HG03025 (cell line): ENCODE measurements at regions not wholly inside any gene's neighbourhood (a gene's known extent, or its start where the extent isn't known, plus 50 kb on each side); places are given as distances from the start of the nearest gene placed in this dataset.
"Not testable (repeated sequence)": the region's sequence is repeated elsewhere in the genome, so short reads cannot be mapped to it uniquely, and the experiment has no call there.

ENCODE experiments used
- ATAC-seq: cut with Tn5 transposase; IDR thresholded peaks from one replicate; pipeline ENCODE4 v1.9.1; 2021; ENCODE audit warnings: mild to moderate bottlenecking, moderate library complexity; ENCODE audit not compliant: unreplicated experiment, low FRiP score

DNA sequence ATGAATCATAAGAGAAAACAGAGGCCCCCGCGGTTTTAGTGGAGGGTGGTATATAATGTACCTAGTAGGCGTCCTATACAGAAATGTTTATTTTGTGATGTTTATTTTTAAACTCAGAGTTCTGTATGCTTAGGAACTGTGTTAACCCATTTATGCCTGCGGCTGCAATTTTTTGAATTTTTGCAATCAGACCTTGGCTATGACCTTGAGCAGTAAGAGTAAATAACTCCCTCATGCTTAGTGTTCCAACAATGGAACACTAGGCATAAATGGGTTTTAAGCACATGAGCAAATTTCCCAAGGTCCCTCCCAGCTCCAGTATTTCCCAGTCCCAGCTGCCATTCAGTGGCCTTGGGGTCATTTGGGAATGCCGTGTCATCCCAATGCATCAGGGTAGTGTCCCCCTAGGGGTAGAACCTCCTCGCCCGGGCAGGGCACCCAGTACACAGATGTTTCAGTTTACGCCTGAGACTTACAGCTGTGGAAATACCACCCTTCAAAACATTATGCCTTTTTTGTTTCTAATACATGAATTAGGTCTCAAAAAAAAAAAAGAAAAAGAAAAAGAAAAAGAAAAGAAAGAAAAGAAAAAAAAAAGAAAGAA, 605.8 kb upstream of the CDH11 start:
- ATAC-seq: no peak

DNA sequence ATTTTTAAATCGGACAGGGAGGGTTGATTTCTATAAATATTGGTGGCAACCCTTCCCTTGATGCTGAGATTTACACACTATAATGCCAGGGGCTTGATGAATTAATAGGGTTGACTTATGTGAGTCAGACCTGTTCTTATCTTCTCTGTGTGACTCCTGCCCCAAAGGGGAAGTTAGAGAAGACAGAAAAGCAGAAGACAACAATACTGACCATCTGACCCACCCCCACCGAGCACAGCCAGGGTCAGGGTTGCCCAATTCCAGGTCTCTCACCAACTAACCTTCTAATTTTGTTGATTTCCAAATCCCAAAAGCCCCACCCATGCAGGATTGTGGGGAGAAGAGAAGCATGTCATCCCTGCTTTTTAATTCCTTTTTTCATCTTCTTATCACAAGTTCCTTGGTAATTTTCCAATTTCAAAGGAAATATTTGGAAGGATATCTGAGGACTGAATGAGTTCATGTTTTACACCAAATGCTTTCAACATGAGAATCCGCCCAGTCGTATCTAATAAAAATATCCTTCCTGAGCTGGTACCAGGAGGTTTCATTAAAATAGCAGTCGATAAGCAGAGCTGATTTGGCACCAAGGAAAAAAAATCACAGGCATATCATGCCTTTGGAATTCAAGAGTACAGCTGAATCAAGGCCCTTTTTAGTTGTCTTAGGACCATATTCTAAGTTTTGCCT, 603.4 kb upstream of the CDH11 start:
- ATAC-seq: no peak

DNA sequence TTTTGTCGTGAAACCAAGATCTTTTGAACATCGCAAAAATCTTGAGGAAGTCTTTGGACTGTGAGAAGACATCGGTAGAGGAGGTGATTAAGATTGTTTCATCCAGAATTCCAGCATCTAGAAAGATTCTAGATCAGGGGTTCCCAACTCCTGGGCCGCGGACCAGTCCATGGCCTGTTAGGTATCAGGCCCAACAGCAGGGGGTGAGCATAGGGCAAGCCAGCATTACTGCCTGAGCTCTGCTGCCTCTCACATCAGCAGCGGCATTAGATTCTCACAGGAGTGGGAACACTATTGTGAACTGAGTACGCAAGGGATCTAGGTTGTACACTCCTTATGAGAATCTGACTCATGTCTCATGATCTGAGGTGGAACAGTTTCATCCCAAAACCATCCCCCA, 600.6 kb upstream of the CDH11 start:
- no peak for ATAC-seq

DNA sequence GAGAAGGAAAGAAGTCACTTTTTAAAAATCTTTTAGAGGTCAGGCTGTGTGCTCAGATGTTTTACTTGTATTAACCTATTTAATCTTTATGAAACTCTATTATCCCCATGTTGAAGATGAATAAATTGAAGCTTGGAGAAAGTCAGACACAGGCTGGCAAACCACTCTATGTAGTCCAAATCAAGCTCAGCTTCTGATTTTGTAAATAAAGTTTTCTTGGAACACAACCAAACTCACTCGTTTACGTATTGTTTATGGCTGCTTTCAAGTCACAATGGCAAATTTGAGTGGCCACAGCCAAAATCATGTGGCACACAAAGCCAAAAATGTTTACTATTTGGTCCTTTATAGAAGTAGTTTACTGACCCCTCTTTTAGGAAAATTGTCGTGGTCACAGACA, 596.0 kb upstream of the CDH11 start:
- ATAC-seq: no peak

DNA sequence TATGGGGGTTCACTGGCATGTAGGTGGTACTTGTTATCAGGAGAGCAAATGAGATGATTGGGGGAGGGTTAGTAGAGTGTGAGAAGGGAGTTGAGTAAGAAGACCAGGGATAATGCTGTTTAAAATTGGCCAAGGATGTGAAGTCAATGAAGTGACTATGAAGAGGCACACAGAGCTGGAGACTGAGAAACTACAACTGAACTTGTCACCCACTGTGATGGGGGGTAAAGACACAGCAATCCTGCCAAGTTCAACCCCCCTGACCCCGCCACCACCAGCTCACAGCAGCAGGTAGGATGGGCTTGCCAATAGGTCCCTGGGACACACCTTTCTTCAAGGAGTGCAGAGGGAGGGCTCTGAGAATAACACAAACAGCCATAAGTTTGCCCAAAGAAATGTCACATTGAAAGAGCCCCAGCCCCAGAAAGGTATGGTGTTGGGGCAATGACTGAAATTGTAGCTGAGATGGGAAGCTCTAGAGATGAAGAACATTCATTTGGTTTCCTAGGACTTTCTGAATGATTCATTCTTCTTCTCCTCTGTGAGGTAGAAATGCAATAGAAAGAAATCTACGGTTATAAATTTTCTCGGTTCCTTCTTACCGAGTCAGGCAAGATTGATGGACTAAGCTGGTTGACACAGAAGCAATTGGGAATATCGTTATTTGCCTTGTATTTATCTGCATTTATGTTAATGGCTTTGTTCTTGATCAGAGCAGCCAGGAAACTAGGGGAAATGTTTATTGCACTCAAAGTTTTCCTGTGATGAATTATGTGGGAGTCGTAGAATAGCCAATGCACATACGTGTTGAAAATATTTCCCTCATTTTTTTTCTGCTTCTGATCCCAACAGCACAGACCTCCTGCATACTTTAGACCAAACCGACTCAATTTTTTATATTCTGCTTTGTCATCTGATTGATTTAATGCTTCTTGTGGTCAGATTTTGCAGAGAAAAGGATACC, 595.2 kb upstream of the CDH11 start:
- no peak for ATAC-seq

DNA sequence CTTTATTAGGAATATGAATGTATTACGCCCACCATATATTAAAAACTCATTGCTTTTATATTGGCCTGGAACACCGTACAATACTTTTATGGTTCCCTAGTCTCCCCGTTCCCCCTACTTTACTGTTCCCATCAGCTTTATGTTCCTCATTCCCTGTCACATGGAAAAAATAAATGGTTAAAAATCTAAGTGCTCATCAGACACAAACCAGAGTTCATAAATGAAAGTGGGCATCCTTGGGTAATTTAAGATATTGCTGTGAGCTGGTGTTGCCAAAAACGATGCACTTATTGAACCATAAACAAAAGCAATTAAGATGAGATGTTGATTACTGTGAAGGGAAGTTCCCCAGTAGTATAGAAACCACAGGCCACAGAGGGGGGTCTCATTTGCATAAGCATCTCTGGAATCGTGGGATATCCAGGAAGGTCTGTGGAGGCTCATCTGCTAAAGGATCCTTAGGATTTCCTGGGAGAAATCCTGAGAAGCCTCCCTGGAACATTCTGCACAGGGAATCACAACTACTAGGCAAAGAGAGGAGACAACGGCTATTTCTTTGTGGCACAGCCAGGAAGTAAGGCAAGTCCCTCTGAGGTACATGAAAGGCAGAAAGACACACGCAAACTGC, 591.4 kb upstream of the CDH11 start:
- ATAC-seq: no peak

DNA sequence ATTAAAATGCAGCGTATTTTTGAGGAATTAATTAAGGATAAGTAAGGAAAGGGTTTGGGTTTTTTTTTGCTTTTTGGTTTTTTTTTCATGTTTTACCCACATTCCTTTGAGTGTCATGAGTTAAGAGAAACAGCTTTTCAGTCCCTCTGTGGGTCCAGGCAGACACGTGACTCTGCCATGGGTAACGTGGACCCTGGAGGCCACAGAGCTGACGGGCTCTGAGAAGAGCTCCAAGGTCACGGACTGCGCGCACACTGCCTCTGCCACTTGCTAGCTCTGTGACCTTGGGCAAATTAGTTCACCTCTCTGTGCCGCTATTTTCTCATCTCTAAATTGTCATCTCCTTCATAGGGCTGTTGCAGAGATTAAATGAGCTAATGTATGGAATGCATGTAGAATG, 588.2 kb upstream of the CDH11 start:
- no peak for ATAC-seq

DNA sequence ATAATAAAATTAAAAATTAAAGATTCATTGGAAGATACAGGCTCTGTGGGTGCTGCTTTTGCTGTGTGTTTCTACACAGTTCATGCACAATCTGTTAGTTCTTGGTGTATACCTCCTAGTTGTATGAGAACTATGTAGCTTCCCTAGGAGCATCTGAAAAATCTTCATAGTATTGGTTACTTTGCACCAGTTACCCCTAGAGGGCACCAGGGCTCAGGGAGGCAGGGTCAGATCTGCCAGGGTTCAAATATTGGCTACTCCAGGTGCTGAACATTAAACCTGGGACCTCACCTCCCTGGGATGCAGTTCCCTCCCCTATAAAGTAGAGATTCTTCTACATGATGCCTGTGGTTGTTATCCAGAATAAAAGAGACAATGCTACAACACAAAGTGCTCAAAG, 583.0 kb upstream of the CDH11 start:
- no peak for ATAC-seq

DNA sequence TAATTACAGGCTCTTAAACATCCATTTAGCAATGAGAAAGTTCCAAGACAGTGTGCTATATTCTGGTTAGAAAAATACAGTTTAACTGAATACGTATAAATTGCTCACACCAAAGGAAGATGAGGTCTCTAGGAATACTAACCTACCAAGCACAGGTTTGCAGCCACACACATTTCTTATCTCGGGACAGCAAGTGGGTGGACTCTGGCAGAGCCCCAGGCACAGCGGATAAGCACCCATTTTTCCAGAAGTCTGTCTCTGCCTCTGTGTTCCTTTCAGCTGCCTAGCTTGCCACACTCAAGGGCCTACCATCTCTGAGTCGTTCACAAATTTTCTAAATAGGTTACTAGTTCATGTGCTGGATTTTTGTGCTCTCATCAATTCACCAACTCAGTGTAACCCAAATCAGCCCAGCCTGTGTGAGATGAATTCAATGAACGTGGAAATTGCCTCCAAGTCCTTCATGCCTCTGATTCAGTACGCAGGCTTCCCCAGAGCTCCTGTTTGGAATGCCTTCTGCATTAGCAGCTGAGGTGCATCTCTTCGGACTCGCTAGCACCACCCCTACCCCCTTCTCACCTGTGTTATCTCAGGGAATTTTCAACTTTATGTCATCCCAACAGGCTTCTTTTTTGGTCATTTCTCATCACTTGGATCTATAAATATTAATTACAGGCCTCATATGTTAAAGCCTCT, 581.0 kb upstream of the CDH11 start:
- no peak for ATAC-seq

DNA sequence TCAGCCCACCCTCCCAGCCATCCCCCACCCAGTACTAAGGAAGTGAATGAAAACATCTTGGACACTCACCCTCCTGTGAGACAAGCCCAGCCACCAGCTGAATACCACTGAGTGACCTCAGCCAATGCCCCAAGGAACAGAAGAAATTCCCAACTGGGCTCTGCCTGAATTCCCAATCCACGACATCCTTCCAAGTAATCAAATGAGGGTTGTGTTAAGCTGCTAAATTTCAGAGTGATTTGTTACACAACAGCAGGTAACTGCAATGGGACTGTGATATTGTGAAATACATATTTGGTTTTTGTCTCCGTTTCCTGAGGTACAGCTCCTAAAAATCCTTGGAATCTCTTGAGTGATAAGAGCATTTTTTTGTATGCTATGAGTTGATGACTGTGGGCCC, 578.7 kb upstream of the CDH11 start:
- no peak for ATAC-seq

DNA sequence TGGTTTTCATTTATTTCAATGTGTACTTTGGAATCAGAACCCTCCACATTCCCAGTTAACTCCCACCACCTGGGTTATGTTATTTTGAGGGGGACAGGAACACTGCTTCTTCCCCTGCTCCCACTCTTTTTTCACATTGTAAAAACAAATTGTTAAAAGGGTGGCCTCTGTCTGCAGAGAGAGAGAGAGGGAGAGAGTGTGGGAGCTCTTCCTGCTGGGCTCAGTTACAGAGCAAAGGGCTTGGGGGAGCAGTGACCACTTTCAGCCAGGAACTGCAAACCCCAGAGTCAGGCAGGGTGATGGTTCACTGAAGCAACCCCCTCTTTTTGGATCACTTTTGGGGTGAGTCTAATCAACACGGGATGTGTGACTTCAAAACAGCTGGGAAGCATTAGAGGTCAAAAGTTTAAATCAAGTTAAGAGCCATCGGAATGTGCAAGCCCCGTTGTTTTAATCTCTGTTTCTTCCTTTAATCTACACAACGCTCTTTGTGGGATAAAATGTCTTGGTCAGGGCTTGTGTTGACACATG, 577.0 kb upstream of the CDH11 start:
- ATAC-seq: no peak

DNA sequence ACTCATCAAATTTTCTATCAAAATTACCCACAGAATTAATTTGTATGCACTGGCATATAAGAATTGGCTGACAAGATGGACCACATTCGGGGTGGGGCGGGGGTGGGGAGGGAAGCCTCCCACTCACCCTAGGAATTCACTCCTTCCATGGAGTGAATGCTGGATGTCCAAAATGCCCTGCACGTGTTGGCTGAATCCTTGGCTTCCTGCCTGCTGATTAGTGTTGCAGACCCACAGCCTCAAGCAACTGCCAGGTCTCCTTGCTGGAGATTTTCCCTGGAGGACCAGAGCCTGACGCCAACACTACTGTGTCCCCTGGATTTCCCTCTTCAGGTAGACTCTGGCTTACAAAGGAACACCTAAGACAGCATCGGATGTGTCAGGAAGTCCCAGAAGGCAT, 575.7 kb upstream of the CDH11 start:
- no peak for ATAC-seq

DNA sequence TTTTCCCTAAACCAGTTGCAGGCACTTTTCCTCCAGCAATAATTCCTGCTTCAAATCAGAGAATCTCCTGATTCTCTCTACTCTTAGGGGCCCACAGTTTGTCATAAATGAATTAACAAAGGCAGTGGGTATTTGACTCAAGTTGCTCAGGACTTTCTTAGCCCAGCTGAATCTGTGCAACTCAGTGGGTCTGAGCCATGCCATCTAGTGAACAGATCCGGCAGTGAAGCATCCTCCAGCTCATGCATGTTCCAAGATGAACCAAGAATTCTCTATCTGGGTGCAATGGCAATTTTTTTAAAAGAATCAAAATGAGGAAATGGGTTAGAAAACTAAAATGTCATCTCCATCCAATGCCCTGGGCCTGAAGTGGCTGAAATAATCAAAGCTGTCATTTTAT, 575.2 kb upstream of the CDH11 start:
- no peak for ATAC-seq

DNA sequence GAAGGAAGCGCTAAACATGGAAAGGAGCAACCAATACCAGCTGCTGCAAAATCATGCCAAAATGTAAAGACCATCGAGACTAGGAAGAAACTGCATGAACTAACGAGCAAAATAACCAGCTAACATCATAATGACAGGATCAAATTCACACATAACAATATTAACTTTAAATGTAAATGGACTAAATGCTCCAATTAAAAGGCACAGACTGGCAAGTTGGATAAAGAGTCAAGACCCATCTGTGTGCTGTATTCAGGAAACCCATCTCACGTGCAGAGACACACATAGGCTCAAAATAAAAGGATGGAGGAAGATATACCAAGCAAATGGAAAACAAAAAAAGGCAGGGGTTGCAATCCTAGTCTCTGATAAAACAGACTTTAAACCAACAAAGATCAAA, 570.0 kb upstream of the CDH11 start:
- ATAC-seq: not testable (repeated sequence)

DNA sequence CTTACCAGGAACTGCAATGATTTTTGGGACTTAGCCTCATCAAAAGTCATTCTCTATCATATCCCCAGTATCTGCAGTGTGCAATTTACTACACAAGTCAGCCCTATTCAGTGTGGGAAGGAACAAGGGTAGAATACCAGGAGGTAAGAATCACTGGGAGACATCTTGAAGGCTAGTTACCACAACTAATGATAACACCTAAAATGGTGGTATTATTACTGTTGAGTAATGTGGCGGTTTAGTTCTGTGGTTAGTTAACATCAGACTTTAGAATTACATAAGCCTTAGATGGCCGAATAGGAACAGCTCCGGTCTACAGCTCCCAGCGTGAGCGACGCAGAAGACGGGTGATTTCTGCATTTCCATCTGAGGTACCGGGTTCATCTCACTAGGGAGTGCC, 567.9 kb upstream of the CDH11 start:
- no peak for ATAC-seq

DNA sequence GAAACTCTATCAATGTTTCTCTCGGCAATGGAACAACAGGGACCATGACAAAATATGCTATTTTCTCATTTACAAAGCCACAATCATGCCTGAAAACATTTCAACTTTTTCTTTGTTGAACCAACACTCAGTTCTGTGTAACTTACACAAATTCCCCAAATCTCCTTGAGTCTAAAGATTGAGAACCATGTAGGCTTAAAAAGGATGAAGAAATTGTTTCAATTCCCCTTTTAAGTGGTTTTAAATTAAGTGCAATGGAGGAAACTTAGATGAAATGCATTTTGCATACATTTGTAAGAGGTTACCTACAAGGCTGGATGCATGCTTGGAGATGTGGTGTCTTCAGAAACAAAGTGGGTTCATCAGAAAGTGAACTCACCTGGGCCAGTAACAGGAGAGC, 566.4 kb upstream of the CDH11 start:
- ATAC-seq: no peak

DNA sequence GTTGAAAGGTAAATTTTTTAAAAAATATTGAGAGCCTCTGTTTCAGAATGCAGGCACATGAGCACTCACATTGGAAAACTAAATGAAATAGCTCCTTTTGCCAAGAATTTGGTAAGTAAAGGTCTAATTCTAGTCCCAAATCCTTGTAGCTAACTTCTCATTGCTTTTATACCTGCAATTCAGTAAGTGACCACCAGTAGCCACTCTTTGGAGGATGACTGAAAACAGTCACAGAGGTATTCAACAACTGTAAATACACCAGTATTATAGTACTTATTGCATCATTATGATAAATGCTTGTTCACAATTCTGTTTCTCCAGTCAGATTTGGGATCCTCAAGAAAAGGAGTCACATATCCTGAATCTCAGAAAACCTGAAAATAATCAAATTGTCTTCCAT, 562.4 kb upstream of the CDH11 start:
- ATAC-seq: no peak

DNA sequence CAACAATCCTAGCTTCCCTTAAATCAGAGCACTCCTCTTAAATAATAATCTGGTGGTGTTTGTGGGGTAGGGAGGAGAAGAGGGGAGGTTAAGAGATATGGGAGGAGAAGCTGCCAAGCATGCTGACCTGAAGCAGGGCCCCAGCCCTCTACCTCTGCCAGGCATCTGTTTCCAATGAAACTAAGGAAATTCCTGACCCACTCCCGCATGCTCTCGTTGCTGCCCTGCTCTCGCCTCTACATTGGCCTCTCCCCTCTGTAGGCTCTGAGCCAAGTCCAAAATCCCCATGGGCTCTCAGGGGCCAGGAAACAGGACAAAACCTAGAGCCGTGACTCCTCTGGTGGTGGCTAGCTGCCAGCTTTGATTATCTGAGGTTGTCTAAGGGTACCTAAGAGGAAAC, 559.5 kb upstream of the CDH11 start:
- ATAC-seq: no peak

DNA sequence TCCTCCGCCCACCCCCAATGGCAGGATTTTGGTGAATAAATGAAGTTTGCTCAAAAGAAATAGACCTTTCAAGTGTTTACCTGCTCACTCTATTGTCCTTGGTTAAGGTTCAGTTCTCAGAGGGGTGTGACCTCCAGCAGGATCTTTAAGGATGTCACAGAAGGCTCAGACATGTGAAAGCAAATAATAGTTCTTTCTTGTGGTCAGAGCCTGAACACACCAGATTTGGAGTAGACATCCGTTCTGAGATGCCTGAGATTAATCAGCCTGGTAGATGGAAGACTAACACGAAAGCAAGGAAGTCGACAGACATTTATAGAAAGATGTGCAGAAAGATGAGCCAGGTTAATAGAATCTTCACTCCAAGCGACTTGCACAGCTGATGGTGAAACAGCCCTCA, 557.9 kb upstream of the CDH11 start:
- ATAC-seq: no peak

DNA sequence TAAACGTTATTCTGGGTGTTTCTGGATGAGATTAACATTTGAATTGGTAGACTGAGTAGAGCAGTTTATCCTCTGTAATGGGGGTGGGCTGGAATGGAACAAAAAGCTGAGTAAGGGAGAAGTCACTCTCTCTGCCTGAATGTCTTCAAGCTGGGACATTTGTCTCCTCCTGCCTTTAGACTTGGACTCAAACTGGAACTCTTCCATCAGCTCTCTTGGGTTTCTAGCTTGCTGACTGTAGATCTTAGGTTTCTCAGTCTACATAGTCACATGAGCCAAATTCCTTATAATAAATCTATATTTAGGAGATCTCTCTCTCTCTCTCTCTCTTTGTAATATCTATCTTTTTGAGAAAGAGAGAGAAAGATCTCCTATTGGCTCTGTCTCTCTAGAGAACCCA, 553.3 kb upstream of the CDH11 start:
- no peak for ATAC-seq
